Activated T-cell treated with anti-CD3 and anti-CD28 coated beads, Interleukin-2, amount 50 U/mL, for 72 hours (primary cell): ENCODE measurements at regions not wholly inside any gene's neighbourhood (a gene's known extent, or its start where the extent isn't known, plus 50 kb on each side); places are given as distances from the start of the nearest gene placed in this dataset.
A peak's percentile ranks its signal among the peaks of the same experiment; 100 is the strongest.

ENCODE experiments used
- ATAC-seq, 2 donors: fragments of 150-1000 bp; cut with Tn5 transposase; replicated peaks in 1 of 2; 2 replicates each; pipeline ENCODE4 v1.10.0; 2021; ENCODE audit warnings: moderate library complexity in 2 of 2, mild to moderate bottlenecking in 1 of 2
- DNase-seq, 2 donors: peaks; one replicate each; pipeline ENCODE4 v3.0.0; 2021 to 2022; ENCODE audit warnings: mixed read lengths in 1 of 2
- H3K27ac Mint-ChIP-seq: one replicate; pipeline ENCODE4 v1.8.0; 2022; ENCODE audit warnings: mild to moderate bottlenecking, moderate library complexity, mixed read lengths
- H3K27me3 Mint-ChIP-seq: one replicate; pipeline ENCODE4 v1.8.0; 2022; ENCODE audit warnings: low read depth, mixed read lengths
- H3K36me3 Mint-ChIP-seq, 2 donors: one replicate each; pipeline ENCODE4 v1.8.0; 2022; ENCODE audit warnings: mixed read lengths in 2 of 2, mild to moderate bottlenecking in 1 of 2; ENCODE audit not compliant: insufficient read depth in 2 of 2
- H3K4me1 Mint-ChIP-seq: one replicate; pipeline ENCODE4 v1.8.0; 2022; ENCODE audit warnings: low read depth, mixed read lengths
- H3K4me3 Mint-ChIP-seq, 2 donors: one replicate each; pipeline ENCODE4 v1.8.0; 2022; ENCODE audit warnings: mild to moderate bottlenecking in 2 of 2, mixed read lengths in 2 of 2, moderate library complexity in 2 of 2
- H3K9me3 Mint-ChIP-seq, 2 donors: one replicate each; pipeline ENCODE4 v1.8.0; 2022; ENCODE audit warnings: mixed read lengths in 2 of 2

DNA sequence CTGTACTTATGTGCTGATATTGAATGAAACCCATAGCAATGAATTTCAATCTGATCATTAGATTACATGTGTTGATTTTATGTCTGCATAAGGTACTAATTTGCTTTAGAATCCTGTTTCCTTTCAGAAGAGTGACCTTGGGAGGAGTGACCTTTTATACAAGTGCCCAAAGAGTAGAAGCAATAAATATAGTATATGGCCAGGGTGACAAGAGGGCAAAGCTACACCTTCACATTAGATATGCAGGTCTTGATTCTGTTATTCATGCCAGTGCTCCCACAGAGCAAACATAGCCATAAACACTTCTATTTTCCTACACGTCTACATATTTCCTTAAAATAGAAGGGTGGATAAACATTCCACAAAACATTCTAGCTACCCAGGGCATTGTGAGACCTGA is 158.2 kb upstream of the RAP2B start:
- DNase-seq (no peak), ATAC-seq (no peak)
- Mint-ChIP-seq H3K9me3 (no peaks in the 10 kb centered on the region), H3K36me3 (no peaks in the 10 kb centered on the region), H3K27me3 (peaks cover 6% of the 10 kb centered on the region), H3K4me1 (no peaks in the 10 kb centered on the region), H3K27ac (no peak overlapping the region), H3K4me3 (no peak overlapping the region)

GRCh38 chr3:153008226-153008625 is 153.8 kb upstream of the RAP2B start:
- peaks cover 6% of the 10 kb centered on the region for H3K27me3 Mint-ChIP-seq
- no peak overlapping the region for H3K27ac Mint-ChIP-seq
- no peaks in the 10 kb centered on the region for H3K36me3 Mint-ChIP-seq
- DNase-seq = no peak
- H3K9me3 Mint-ChIP-seq = no peaks in the 10 kb centered on the region
- H3K4me3 Mint-ChIP-seq = no peak overlapping the region
- H3K4me1 Mint-ChIP-seq = no peaks in the 10 kb centered on the region
- ATAC-seq = no peak

- ATAC-seq = no peak
- no peak overlapping the region for H3K4me3 Mint-ChIP-seq
- H3K36me3 Mint-ChIP-seq = no peaks in the 10 kb centered on the region
- DNase-seq = no peak
- H3K27me3 Mint-ChIP-seq = no peaks in the 10 kb centered on the region
- no peak overlapping the region for H3K27ac Mint-ChIP-seq
- H3K9me3 Mint-ChIP-seq = no peaks in the 10 kb centered on the region
- H3K4me1 Mint-ChIP-seq = no peaks in the 10 kb centered on the region
These were observed 138.1 kb upstream of the RAP2B start for GRCh38 chr3:153023896-153024295.

DNA sequence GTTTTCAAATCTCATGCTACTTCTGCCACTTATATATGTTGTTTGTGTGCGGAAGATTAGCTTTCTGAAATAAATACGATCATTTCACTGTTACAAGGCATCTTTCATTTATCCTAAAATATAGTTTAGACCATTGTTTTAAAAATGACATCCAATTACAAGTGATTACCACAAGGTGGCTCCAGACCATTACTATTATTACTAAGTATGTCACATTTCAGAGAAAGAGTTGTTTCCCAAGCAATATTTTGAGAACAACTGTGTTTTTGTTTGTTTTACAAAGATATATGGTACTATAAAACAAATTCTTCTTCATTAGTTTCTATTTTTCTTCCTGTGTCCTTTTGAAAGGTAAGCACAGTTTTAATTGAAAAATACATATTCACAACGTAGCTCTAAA is 136.0 kb upstream of the RAP2B start:
- Mint-ChIP-seq H3K4me3 (no peak overlapping the region), H3K36me3 (no peaks in the 10 kb centered on the region), H3K9me3 (no peaks in the 10 kb centered on the region), H3K27ac (no peak overlapping the region), H3K27me3 (no peaks in the 10 kb centered on the region), H3K4me1 (no peaks in the 10 kb centered on the region)
- DNase-seq (no peak), ATAC-seq (no peak)

GRCh38 chr3:153028381-153028780 is 133.6 kb upstream of the RAP2B start:
- no peaks in the 10 kb centered on the region for H3K27me3 Mint-ChIP-seq
- H3K4me1 Mint-ChIP-seq = no peaks in the 10 kb centered on the region
- H3K36me3 Mint-ChIP-seq = no peaks in the 10 kb centered on the region
- ATAC-seq (no peak), DNase-seq (no peak)
- H3K9me3 Mint-ChIP-seq = no peaks in the 10 kb centered on the region
- no peak overlapping the region for H3K27ac Mint-ChIP-seq
- no peak overlapping the region for H3K4me3 Mint-ChIP-seq

DNA sequence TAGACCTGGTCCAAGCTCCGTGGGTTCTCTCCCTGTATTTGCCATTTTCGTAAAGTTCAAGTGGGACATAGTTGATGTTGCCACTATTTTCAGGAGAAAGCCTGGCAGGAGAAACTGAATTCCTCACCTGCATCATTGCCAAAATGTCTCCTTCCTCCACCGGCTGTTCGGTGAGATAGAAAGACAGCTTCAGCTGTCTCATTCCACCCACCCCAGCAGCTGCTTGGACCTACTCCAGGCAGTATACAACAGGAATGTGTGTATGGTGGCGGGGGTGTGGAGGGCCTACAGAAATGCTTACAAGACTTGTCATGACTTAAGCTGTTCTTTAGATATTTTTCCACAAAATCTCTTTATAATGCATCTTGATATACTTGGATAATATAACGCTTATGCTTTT is 132.7 kb upstream of the RAP2B start:
- Mint-ChIP-seq H3K4me3 (no peak overlapping the region), H3K4me1 (no peaks in the 10 kb centered on the region), H3K27ac (no peak overlapping the region), H3K9me3 (no peaks in the 10 kb centered on the region), H3K27me3 (no peaks in the 10 kb centered on the region), H3K36me3 (no peaks in the 10 kb centered on the region)
- ATAC-seq (no peak), DNase-seq (no peak)

- no peak for DNase-seq
- ATAC-seq = no peak
These were observed 129.1 kb upstream of the RAP2B start for GRCh38 chr3:153032891-153033290.

GRCh38 chr3:153036846-153037245 is 125.2 kb upstream of the RAP2B start:
- Mint-ChIP-seq H3K27me3 (no peaks in the 10 kb centered on the region), H3K4me1 (no peaks in the 10 kb centered on the region), H3K27ac (peak overlapping the region; percentile 60)

More at GRCh38 chr3:153032891-153033290, 129.1 kb upstream of the RAP2B start:
- Mint-ChIP-seq H3K27ac (no peak overlapping the region), H3K4me3 (no peak overlapping the region), H3K4me1 (no peaks in the 10 kb centered on the region), H3K36me3 (no peaks in the 10 kb centered on the region), H3K27me3 (no peaks in the 10 kb centered on the region), H3K9me3 (no peaks in the 10 kb centered on the region)

DNA sequence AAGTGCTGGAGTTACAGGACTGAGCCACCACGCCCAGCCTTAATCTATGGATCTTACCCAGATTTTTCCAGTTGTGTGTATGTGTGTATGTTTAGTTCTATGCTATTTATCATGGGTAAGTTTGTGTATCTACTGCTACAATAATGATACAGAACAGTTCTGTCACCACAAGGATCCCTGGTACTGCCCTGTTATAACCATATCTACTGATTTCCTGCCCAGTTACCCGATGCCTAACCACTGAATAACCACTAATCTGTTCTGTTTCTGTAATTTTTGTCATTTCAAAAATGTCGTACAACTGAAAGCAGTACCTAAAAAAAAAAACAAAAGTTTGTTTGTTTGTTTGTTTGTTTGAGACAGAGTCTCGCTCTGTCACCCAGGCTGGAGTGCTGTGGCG is 123.7 kb upstream of the RAP2B start:
- ATAC-seq (no peak), DNase-seq (no peak)
- no peak overlapping the region for H3K4me3 Mint-ChIP-seq

More at GRCh38 chr3:153036846-153037245, 125.2 kb upstream of the RAP2B start:
- DNase-seq (no peak), ATAC-seq (no peak)
- H3K4me3 Mint-ChIP-seq = no peak overlapping the region
- no peaks in the 10 kb centered on the region for H3K9me3 Mint-ChIP-seq
- H3K36me3 Mint-ChIP-seq = no peaks in the 10 kb centered on the region

DNA sequence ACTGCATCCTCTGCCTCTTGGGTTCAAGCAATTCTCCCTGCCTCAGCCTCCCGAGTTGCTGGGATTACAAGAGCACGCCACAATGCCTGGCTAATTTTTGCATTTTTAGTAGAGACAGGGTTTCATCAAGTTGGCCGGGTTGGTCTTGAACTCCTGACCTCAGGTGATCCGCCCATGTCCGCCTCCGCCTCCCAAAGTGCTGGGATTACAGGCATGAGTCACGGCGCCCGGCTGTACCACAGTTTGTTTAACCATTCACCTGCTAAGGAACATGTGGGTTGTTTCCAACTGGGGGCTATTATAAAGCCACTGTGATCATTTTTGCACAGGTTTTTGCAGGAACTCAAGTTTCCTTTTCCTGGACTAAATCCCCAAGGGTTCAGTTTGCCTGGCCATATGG is 123.2 kb upstream of the RAP2B start:
- no peak for DNase-seq
- Mint-ChIP-seq H3K9me3 (no peaks in the 10 kb centered on the region), H3K27me3 (no peaks in the 10 kb centered on the region), H3K4me1 (no peaks in the 10 kb centered on the region), H3K27ac (no peak overlapping the region), H3K36me3 (no peaks in the 10 kb centered on the region), H3K4me3 (no peak overlapping the region)
- ATAC-seq = no peak

More for the DNA sequence above, 123.7 kb upstream of the RAP2B start:
- Mint-ChIP-seq H3K9me3 (no peaks in the 10 kb centered on the region), H3K27ac (no peak overlapping the region), H3K4me1 (no peaks in the 10 kb centered on the region), H3K36me3 (no peaks in the 10 kb centered on the region), H3K27me3 (no peaks in the 10 kb centered on the region)

- no peak for DNase-seq
- H3K36me3 Mint-ChIP-seq = no peaks in the 10 kb centered on the region
- H3K4me3 Mint-ChIP-seq = no peak overlapping the region
- H3K27ac Mint-ChIP-seq = no peak overlapping the region
- H3K4me1 Mint-ChIP-seq = no peaks in the 10 kb centered on the region
- H3K27me3 Mint-ChIP-seq = no peaks in the 10 kb centered on the region
- H3K9me3 Mint-ChIP-seq = no peaks in the 10 kb centered on the region
- ATAC-seq = no peak
These were observed 120.8 kb upstream of the RAP2B start for GRCh38 chr3:153041181-153041580.

GRCh38 chr3:153042088-153042487 is 119.9 kb upstream of the RAP2B start:
- Mint-ChIP-seq H3K4me3 (no peak overlapping the region), H3K4me1 (no peaks in the 10 kb centered on the region), H3K27me3 (no peaks in the 10 kb centered on the region), H3K36me3 (no peaks in the 10 kb centered on the region), H3K9me3 (no peaks in the 10 kb centered on the region), H3K27ac (no peak overlapping the region)
- DNase-seq (peak in 1 of 2 donors; percentile 15), ATAC-seq (peak in 1 of 2 donors; percentile 68)

DNA sequence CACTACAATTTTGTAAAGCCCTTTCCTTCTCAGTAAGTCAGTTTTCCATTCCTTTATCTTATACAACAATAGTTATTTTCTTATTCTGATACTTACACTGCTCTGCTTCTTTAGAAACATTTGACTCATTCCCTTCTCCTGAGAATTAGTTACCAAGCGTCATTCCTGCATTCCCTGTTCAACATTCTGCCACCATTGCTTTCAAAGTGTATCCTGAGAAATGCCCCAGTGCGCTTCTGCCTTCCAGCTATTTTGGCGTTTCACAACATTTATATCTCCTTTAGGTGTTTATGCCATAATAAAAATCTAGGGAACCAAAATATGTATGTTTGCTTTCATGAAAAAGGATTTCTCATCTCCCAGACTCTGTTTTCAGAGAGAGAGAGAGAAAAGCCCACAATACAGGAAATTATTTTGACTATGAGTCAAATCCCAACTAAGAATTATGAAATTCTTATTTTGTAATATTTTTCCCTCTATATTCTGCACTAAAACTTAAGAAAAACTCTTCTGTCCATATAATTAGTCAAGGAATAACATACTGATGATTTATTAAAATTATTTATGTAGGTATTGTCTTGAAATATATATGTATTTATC is 118.2 kb upstream of the RAP2B start:
- Mint-ChIP-seq H3K4me1 (no peaks in the 10 kb centered on the region), H3K4me3 (peak overlapping the region in 1 of 2 donors; percentile 31), H3K36me3 (no peaks in the 10 kb centered on the region), H3K9me3 (no peaks in the 10 kb centered on the region), H3K27me3 (no peaks in the 10 kb centered on the region), H3K27ac (peak overlapping the region; percentile 20)
- DNase-seq (no peak), ATAC-seq (no peak)

- ATAC-seq = no peak
- no peaks in the 10 kb centered on the region for H3K4me1 Mint-ChIP-seq
- H3K27me3 Mint-ChIP-seq = no peaks in the 10 kb centered on the region
- no peaks in the 10 kb centered on the region for H3K9me3 Mint-ChIP-seq
- DNase-seq = no peak
- H3K27ac Mint-ChIP-seq = no peak overlapping the region
- H3K4me3 Mint-ChIP-seq = no peak overlapping the region
- no peaks in the 10 kb centered on the region for H3K36me3 Mint-ChIP-seq
These were observed 116.9 kb upstream of the RAP2B start for GRCh38 chr3:153045150-153045549.
